ENCODE measurements at regions not wholly inside any gene's neighbourhood (a gene's known extent, or its start where the extent isn't known, plus 50 kb on each side); places are given as distances from the start of the nearest gene placed in this dataset.

DNA sequence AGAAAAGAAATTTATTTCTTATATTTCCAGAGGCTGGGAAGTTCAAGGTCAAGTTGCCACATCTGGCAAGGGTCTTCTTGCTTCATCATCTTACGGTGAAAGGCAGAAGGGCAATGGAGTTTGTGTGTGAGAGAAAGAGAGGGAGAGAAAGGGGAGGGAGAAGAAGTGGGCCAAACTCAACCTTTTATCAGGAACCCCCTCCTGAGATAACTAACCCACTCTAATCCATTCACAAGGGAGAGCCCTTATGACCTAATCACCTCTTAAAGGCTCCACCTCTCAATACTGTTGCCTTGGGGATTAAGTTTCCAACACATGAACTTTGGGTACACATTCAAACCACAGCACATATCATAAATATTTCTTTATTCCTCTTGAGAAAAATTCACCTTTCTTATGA, 203.3 kb upstream of the FAM241A start:
- Histone ChIP-seq H3K4me1 (ENCODE audit: control insufficient read depth, extremely low read depth, insufficient read depth, low read length) (no peaks in the 10 kb centered on the region), H3K9ac (replicated peaks; ENCODE audit: extremely low read depth, insufficient read depth, low read length) (no peak overlapping the region), H3K4me2 (ENCODE audit: insufficient read depth, low read length) (no peak overlapping the region), H4K20me1 (replicated peaks; ENCODE audit: control insufficient read depth, extremely low read depth, insufficient read depth, low read length) (no peaks in the 10 kb centered on the region), H3K4me3 (replicated peaks in 1 of 3; ENCODE audit: insufficient read depth in 1 of 3, low read depth in 1 of 3, low read length in 3 of 3) (no peak overlapping the region), H3K9me3 (replicated peaks; ENCODE audit: control insufficient read depth, insufficient read depth, low read length) (no peaks in the 10 kb centered on the region), H3K79me2 (ENCODE audit: control insufficient read depth, insufficient read depth, low read length) (no peaks in the 10 kb centered on the region), H3K27me3 (ENCODE audit: control insufficient read depth in 2 of 2, insufficient read depth in 2 of 2, low read length in 2 of 2) (peaks cover 2 to 3% of the 10 kb centered on the region in 2 experiments), H3K9me1 (replicated peaks; ENCODE audit: control insufficient read depth, extremely low read depth, insufficient read depth, low read length) (no peaks in the 10 kb centered on the region), H2AFZ (ENCODE audit: low read depth, low read length) (no peak overlapping the region), H3K36me3 (ENCODE audit: control insufficient read depth in 2 of 2, extremely low read depth in 1 of 2, insufficient read depth in 2 of 2, low read length in 2 of 2) (no peaks in the 10 kb centered on the region), H3K27ac (ENCODE audit: insufficient read depth, low read depth, low read length) (no peak overlapping the region)
- TF ChIP-seq POLR2A (IDR thresholded peaks at IDR 0.05; ENCODE audit: low read depth, low read length) = no peak
- no peak for TF ChIP-seq FOS (IDR thresholded peaks at IDR 0.05; ENCODE audit: borderline replicate concordance, insufficient read depth, low read length)
- TF ChIP-seq, protein P1, sequence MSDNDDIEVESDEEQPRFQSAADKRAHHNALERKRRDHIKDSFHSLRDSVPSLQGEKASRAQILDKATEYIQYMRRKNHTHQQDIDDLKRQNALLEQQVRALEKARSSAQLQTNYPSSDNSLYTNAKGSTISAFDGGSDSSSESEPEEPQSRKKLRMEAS (IDR thresholded peaks at IDR 0.05; ENCODE audit: insufficient read depth, insufficient read length) = no peak
- no peak for TF ChIP-seq GATA2 (IDR thresholded peaks at IDR 0.05; ENCODE audit: insufficient read depth, insufficient read length, low read depth, low read length)
- no peak for TF ChIP-seq JUN (IDR thresholded peaks at IDR 0.05; ENCODE audit: borderline replicate concordance, insufficient read depth, insufficient read length, low read depth)
- no peak for TF ChIP-seq POLR2AphosphoS5 (IDR thresholded peaks at IDR 0.05; ENCODE audit: insufficient read depth, low read depth, low read length)
- TF ChIP-seq, protein P2, sequence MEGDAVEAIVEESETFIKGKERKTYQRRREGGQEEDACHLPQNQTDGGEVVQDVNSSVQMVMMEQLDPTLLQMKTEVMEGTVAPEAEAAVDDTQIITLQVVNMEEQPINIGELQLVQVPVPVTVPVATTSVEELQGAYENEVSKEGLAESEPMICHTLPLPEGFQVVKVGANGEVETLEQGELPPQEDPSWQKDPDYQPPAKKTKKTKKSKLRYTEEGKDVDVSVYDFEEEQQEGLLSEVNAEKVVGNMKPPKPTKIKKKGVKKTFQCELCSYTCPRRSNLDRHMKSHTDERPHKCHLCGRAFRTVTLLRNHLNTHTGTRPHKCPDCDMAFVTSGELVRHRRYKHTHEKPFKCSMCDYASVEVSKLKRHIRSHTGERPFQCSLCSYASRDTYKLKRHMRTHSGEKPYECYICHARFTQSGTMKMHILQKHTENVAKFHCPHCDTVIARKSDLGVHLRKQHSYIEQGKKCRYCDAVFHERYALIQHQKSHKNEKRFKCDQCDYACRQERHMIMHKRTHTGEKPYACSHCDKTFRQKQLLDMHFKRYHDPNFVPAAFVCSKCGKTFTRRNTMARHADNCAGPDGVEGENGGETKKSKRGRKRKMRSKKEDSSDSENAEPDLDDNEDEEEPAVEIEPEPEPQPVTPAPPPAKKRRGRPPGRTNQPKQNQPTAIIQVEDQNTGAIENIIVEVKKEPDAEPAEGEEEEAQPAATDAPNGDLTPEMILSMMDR (IDR thresholded peaks at IDR 0.05; ENCODE audit: extremely low read depth in 1 of 2, insufficient read depth in 1 of 2, low read depth in 1 of 2, low read length in 2 of 2) = no peak
- TF ChIP-seq MYC (IDR thresholded peaks at IDR 0.05; ENCODE audit: low read depth, low read length) = no peak
- dilution Hi-C loops (cut with MboI; ENCODE audit: extremely low pct_ligation_motif_present, low sequenced_read_pairs) (no loop called here), intact Hi-C loops (cut with micrococcal nuclease) (no loop called here)
- POLR2A ChIA-PET = no interaction called here
- DNase-seq (ENCODE audit: low read depth, low spot score) (no peak), FAIRE-seq (no peak)
- CTCF ChIA-PET = interaction anchor here (0.7 to 6.0 kb wide), 4 partner anchors 8 to 118 kb away, joined by 4 to 75 read pairs (median 6); no protein-coding TSS in a partner anchor
- no TSS peak for BruUV-seq (replicated peaks)

All from endothelial cell of umbilical vein (primary cell).